Activated CD8-positive, alpha-beta T cell treated with anti-CD3 and anti-CD28 coated beads for 36 hours (primary cell): ENCODE measurements at regions not wholly inside any gene's neighbourhood (a gene's known extent, or its start where the extent isn't known, plus 50 kb on each side); places are given as distances from the start of the nearest gene placed in this dataset.

Source experiments
- ATAC-seq: fragments of 200-7000 bp; cut with Tn5 transposase; one replicate; pipeline ENCODE4 v1.10.0; 2021; ENCODE audit warnings: mild to moderate bottlenecking, moderate library complexity
- CTCF ChIA-PET: fragments of 350-600 bp; sonication (Branson Sonifier 250); formaldehyde crosslinking; loops from one replicate; lab custom pipeline; 2021; ENCODE audit warnings: antibody characterized with exemption; lab: Charles Lee
- POLR2A ChIA-PET: fragments of 350-600 bp; sonication (Branson Sonifier 250); formaldehyde crosslinking; loops from one replicate; lab custom pipeline; 2021; ENCODE audit warnings: antibody characterized with exemption; lab: Charles Lee
- DNase-seq: peaks from one replicate; pipeline ENCODE4 v3.0.0-alpha.2; 2020
- H3K27ac Mint-ChIP-seq: one replicate; pipeline ENCODE4 v1.8.0; 2021; ENCODE audit warnings: mild to moderate bottlenecking, mixed read lengths
- H3K27me3 Mint-ChIP-seq: one replicate; pipeline ENCODE4 v1.8.0; 2021; ENCODE audit warnings: mixed read lengths
- H3K36me3 Mint-ChIP-seq: one replicate; pipeline ENCODE4 v1.8.0; 2021; ENCODE audit warnings: low read depth, mixed read lengths
- H3K4me1 Mint-ChIP-seq: one replicate; pipeline ENCODE4 v1.8.0; 2021; ENCODE audit warnings: low read depth, mixed read lengths
- H3K4me3 Mint-ChIP-seq: one replicate; pipeline ENCODE4 v1.8.0; 2021; ENCODE audit warnings: mild to moderate bottlenecking, moderate library complexity, mixed read lengths
- H3K9me3 Mint-ChIP-seq: one replicate; pipeline ENCODE4 v1.8.0; 2021; ENCODE audit warnings: mixed read lengths
- CTCF ChIP-seq: fragments of 200-600 bp; IDR thresholded peaks from one replicate; pipeline ENCODE4 v1.8.0; 2022; ENCODE audit warnings: antibody characterized with exemption, mild to moderate bottlenecking
- intact Hi-C: fragments of 100-400 bp; cut with micrococcal nuclease; formaldehyde crosslinking; loops from one replicate; pipeline ENCODE4 v1.10.0; 2022

DNA sequence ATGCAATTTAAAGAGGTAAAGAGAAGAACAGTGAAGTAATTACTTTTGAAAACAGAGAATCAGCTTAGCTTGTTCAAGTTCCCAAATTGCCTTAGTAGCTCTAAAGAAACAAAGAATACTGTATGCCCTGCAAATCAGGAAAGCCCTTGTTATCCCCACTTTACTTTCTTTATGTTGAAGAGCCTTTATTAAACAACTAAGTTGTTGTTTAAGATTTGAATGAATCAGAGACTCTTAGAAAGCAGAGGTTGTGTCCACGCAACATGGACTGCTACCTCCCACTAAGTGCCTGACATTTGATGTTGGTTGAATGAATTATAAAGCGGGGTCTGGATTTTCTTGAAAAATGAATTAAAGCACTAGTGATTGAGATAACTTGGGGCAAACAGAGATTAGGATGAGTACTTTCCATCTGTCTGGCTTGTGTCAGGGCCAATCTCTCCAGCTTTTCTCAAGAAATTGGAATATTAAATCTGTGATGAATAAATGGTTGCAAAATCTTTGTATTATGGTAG, 214.7 kb downstream of the POSTN start:
- Mint-ChIP-seq H3K9me3 (no peaks in the 10 kb centered on the region), H3K4me3 (no peak overlapping the region), H3K27me3 (no peaks in the 10 kb centered on the region), H3K36me3 (no peaks in the 10 kb centered on the region), H3K4me1 (no peaks in the 10 kb centered on the region), H3K27ac (no peak overlapping the region)
- intact Hi-C loops: no loop called here
- ATAC-seq (no peak), DNase-seq (no peak)
- TF ChIP-seq CTCF: no peak
- POLR2A ChIA-PET: no interaction called here
- CTCF ChIA-PET: no interaction called here

- DNase-seq: no peak
- no peak for TF ChIP-seq CTCF
- Mint-ChIP-seq H3K36me3 (no peaks in the 10 kb centered on the region), H3K4me3 (no peak overlapping the region), H3K27me3 (no peaks in the 10 kb centered on the region), H3K4me1 (no peaks in the 10 kb centered on the region), H3K9me3 (no peaks in the 10 kb centered on the region), H3K27ac (no peak overlapping the region)
- ChIA-PET CTCF (no interaction called here), POLR2A (no interaction called here)
- no peak for ATAC-seq
- intact Hi-C loops: no loop called here
Observed at GRCh38 chr13:37383046-37383445, 215.5 kb downstream of the POSTN start.

DNA sequence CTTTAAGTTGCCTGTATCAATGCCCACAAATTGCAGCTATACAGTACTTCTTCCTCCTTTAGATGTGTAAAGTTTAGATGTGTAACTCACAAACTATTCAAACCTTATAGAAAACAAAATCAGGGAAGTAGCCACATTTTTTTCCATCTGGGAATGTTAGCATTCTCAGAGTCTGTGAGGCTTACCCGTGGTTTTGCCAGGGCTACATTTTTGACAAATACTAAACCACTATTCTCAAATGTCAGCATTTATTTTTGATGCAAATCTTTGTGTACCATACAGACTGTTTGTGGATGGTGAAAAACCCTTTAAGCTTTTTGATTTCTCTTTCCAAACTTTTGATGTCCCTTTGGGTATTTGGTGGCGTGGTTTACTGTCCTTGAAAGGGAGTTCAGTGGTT, 216.4 kb downstream of the POSTN start:
- no peak for TF ChIP-seq CTCF
- no peak overlapping the region for H3K4me3 Mint-ChIP-seq
- no peak overlapping the region for H3K27ac Mint-ChIP-seq
- intact Hi-C loops: no loop called here
- H3K4me1 Mint-ChIP-seq: no peaks in the 10 kb centered on the region
- POLR2A ChIA-PET: interaction anchor here (0.5 kb wide), 1 partner anchor 1839 kb away, joined by 3 read pairs; no protein-coding TSS in a partner anchor
- DNase-seq (no peak), ATAC-seq (no peak)
- H3K9me3 Mint-ChIP-seq: no peaks in the 10 kb centered on the region
- no peaks in the 10 kb centered on the region for H3K27me3 Mint-ChIP-seq
- no peaks in the 10 kb centered on the region for H3K36me3 Mint-ChIP-seq
- CTCF ChIA-PET: no interaction called here

GRCh38 chr13:37381502-37381901, 217.1 kb downstream of the POSTN start:
- DNase-seq: no peak
- no peak for TF ChIP-seq CTCF
- intact Hi-C loops: no loop called here

GRCh38 chr13:37379841-37380240, 218.7 kb downstream of the POSTN start:
- no peak for DNase-seq
- no peak for ATAC-seq
- Mint-ChIP-seq H3K4me1 (no peaks in the 10 kb centered on the region), H3K4me3 (no peak overlapping the region), H3K36me3 (no peaks in the 10 kb centered on the region), H3K27me3 (no peaks in the 10 kb centered on the region), H3K27ac (no peak overlapping the region), H3K9me3 (no peaks in the 10 kb centered on the region)
- TF ChIP-seq CTCF: no peak
- CTCF ChIA-PET: no interaction called here
- POLR2A ChIA-PET: no interaction called here
- intact Hi-C loops: no loop called here

More at GRCh38 chr13:37381502-37381901, 217.1 kb downstream of the POSTN start:
- H3K27ac Mint-ChIP-seq: no peak overlapping the region
- H3K27me3 Mint-ChIP-seq: no peaks in the 10 kb centered on the region
- ChIA-PET CTCF (no interaction called here), POLR2A (no interaction called here)
- no peaks in the 10 kb centered on the region for H3K36me3 Mint-ChIP-seq
- ATAC-seq: no peak
- H3K4me3 Mint-ChIP-seq: no peak overlapping the region
- H3K9me3 Mint-ChIP-seq: no peaks in the 10 kb centered on the region
- no peaks in the 10 kb centered on the region for H3K4me1 Mint-ChIP-seq
